Spleen (tissue), 11 donors: ENCODE measurements at regions not wholly inside any gene's neighbourhood (a gene's known extent, or its start where the extent isn't known, plus 50 kb on each side); places are given as distances from the start of the nearest gene placed in this dataset.

Source experiments
- DNase-seq: peaks from one replicate; pipeline ENCODE4 v3.0.0-alpha.2; 2020
- H3K27ac ChIP-seq, 8 donors: fragments of 200-600 bp; sonication (generic) in 7 of 8; 1 replicate in 4 of 8; 2 replicates in 4 of 8; pipeline versions ENCODE4 v1.5.0 to v1.8.0; 2016 to 2021; ENCODE audit warnings: inconsistent platforms in 4 of 8, mild to moderate bottlenecking in 4 of 8, moderate library complexity in 1 of 8
- H3K27me3 ChIP-seq, 7 donors: fragments of 200-600 bp; sonication (generic) in 6 of 7; replicated peaks in 1 of 7; 1 replicate in 4 of 7; 2 replicates in 3 of 7; pipeline versions ENCODE4 v1.5.0 to v1.8.0; 2016 to 2021; ENCODE audit warnings: inconsistent platforms in 3 of 7, mild to moderate bottlenecking in 1 of 7
- H3K36me3 ChIP-seq, 6 donors: fragments of 200-600 bp; sonication (generic) in 5 of 6; 1 replicate in 4 of 6; 2 replicates in 2 of 6; pipeline versions ENCODE4 v1.5.0 to v1.8.0; 2016 to 2021; ENCODE audit warnings: inconsistent platforms in 2 of 6
- H3K4me1 ChIP-seq, 6 donors: fragments of 200-600 bp; sonication (generic) in 5 of 6; 1 replicate in 3 of 6; 2 replicates in 3 of 6; pipeline versions ENCODE4 v1.5.0 to v1.8.0; 2016 to 2021; ENCODE audit warnings: inconsistent platforms in 3 of 6
- H3K4me3 ChIP-seq, 8 donors: fragments of 200-600 bp; sonication (generic) in 7 of 8; 1 replicate in 4 of 8; 2 replicates in 4 of 8; pipeline versions ENCODE4 v1.5.0 to v1.8.0; 2016 to 2021; ENCODE audit warnings: inconsistent platforms in 4 of 8, mild to moderate bottlenecking in 4 of 8, moderate library complexity in 2 of 8
- H3K9me3 ChIP-seq, 8 donors: fragments of 200-600 bp; sonication (generic) in 7 of 8; 1 replicate in 4 of 8; 2 replicates in 4 of 8; pipeline versions ENCODE4 v1.5.0 to v1.8.0; 2016 to 2021; ENCODE audit warnings: inconsistent platforms in 4 of 8
- POLR2A ChIP-seq, 3 donors: fragments of 450-650 bp; IDR thresholded peaks; one replicate each; pipeline ENCODE4 v1.5.1; 2017; ENCODE audit warnings: antibody characterized with exemption in 3 of 3, mild to moderate bottlenecking in 1 of 3
- POLR2AphosphoS5 ChIP-seq, 3 donors: sonication (generic); formaldehyde crosslinking; IDR thresholded peaks; one replicate each; pipeline ENCODE4 v1.5.1; 2017; ENCODE audit warnings: antibody characterized with exemption in 3 of 3
- WGBS, 5 donors: extraction: QIAGEN DNeasy Blood & Tissue Kit in 3 of 5; methylation state at CpG; one replicate each; pipeline versions ENCODE4 v1.1.5 to v1.1.7; 2013 to 2018; 5-methylcytosine and 5-hydroxymethylcytosine counted together
- intact Hi-C: fragments of 100-400 bp; cut with DNase I; formaldehyde crosslinking; loops from one replicate; pipeline ENCODE4 v1.15.0; 2023; ENCODE audit warnings: low total_unique reads
- TF ChIP-seq, protein P1 (sequence below), 11 experiments: fragments of 200-600 bp in 7 of 11; fragments of 450-650 bp in 4 of 11; sonication (generic) in 4 of 11; IDR thresholded peaks in 8 of 11; conservative IDR thresholded peaks in 3 of 11; 1 replicate in 7 of 11; 2 replicates in 4 of 11; pipeline versions ENCODE4 v1.4.0 to v1.8.0; 2016 to 2021; ENCODE audit warnings: antibody characterized with exemption in 11 of 11, inconsistent platforms in 4 of 11, mild to moderate bottlenecking in 1 of 11
- donor health status: healthy with polysubstance abuse.
- donor health status: DM: no; HTN: no; CAD: no; lungs with moderate emphysema.
- donor health status: DM: no; HTN: no; CAD: no.
- donor health status: Bipolar disorder and iron deficiency.
- donor health status: healthy.
- donor health status: DM: no; HTN: no; CAD: no.
- donor health status: DM: yes; HTN: yes; CAD: no.

DNA sequence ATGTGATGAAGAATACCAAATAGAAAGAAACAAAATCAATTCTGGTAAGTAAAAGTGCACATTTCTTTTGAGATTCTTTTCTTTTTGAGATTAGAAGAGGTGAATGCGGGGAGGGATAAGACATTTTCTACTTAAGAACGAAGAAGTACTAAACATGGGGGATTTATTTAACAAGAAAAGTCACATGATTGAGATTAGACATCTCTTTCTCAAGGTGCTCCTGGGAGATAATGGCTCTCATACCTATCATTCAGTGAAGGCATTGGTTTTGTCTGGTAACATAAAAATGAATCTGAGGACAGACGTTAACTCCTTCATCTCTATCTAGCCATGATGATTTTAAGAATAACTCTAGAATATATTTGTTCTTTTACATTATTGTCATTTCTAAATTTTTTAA lies 147.9 kb upstream of the SAMSN1 start:
- no peaks in the 10 kb centered on the region for H3K27me3 ChIP-seq
- H3K4me1 ChIP-seq = peaks cover 0 to 10% (median 0%) of the 10 kb centered on the region in 6 donors
- no peaks in the 10 kb centered on the region for H3K9me3 ChIP-seq
- 86 to 99% (median 96%) methylated on average over 3 of the region's 3 CpGs for WGBS, 5 donors
- no peaks in the 10 kb centered on the region for H3K36me3 ChIP-seq
- TF ChIP-seq, protein P1, sequence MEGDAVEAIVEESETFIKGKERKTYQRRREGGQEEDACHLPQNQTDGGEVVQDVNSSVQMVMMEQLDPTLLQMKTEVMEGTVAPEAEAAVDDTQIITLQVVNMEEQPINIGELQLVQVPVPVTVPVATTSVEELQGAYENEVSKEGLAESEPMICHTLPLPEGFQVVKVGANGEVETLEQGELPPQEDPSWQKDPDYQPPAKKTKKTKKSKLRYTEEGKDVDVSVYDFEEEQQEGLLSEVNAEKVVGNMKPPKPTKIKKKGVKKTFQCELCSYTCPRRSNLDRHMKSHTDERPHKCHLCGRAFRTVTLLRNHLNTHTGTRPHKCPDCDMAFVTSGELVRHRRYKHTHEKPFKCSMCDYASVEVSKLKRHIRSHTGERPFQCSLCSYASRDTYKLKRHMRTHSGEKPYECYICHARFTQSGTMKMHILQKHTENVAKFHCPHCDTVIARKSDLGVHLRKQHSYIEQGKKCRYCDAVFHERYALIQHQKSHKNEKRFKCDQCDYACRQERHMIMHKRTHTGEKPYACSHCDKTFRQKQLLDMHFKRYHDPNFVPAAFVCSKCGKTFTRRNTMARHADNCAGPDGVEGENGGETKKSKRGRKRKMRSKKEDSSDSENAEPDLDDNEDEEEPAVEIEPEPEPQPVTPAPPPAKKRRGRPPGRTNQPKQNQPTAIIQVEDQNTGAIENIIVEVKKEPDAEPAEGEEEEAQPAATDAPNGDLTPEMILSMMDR (IDR thresholded peaks at IDR 0.05 in 8 of 11, conservative IDR thresholded peaks at IDR 0.05 in 3 of 11) = no peak
- no peak for TF ChIP-seq POLR2A (IDR thresholded peaks at IDR 0.05)
- TF ChIP-seq POLR2AphosphoS5 (IDR thresholded peaks at IDR 0.05) = no peak
- intact Hi-C loops = no loop called here
- H3K27ac ChIP-seq = no peak overlapping the region
- H3K4me3 ChIP-seq = no peak overlapping the region
- DNase-seq = no peak

DNA sequence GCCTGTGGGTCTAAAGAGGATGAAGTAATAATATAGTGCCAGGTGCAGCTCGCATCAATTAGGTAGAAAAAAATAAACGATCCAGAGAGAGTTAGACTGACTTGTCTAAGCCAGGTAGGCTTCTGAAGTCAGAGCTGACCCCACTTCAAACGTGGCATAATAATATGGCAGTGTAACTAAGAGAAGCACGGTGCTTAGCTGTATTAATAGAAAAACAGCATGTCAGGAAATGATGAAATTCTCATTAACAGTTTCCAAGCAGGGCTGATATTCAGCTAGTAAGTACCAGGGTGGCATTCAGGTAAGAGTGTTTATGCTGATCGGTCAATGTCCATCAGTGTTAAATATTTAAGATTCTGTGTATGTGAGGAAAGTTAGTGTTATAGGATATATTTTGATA lies 145.8 kb upstream of the SAMSN1 start:
- Histone ChIP-seq H3K9me3 (no peaks in the 10 kb centered on the region), H3K4me1 (peaks cover 2 to 25% (median 11%) of the 10 kb centered on the region in 6 donors)
- DNase-seq = no peak

DNA sequence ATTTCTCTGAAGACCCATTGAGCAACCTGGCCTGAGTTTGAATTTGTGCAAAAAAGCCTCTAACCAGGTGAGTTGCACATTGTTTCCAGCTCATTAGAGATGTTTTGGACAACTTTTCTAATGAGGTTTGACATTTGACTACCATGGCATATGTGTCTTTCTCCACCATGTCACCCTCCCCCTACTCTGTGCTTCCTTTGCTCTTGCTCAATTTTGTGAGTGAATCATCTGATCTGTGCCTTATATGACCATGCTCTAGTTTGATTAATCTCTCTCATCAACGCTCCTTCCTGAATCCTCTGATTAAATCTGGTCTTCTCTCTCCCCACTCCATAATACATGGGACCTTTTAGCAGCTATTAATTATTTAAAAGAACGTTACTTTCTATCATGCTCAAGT lies 144.8 kb upstream of the SAMSN1 start:
- TF ChIP-seq POLR2AphosphoS5 (IDR thresholded peaks at IDR 0.05) = no peak
- no peak for TF ChIP-seq POLR2A (IDR thresholded peaks at IDR 0.05)
- TF ChIP-seq, protein P1 (IDR thresholded peaks at IDR 0.05 in 8 of 11, conservative IDR thresholded peaks at IDR 0.05 in 3 of 11) = no peak
- Histone ChIP-seq H3K27me3 (no peaks in the 10 kb centered on the region), H3K4me1 (peaks cover 12 to 36% (median 21%) of the 10 kb centered on the region in 6 donors), H3K4me3 (no peak overlapping the region), H3K9me3 (no peaks in the 10 kb centered on the region), H3K27ac (no peak overlapping the region), H3K36me3 (no peaks in the 10 kb centered on the region)
- no peak for DNase-seq
- intact Hi-C loops = no loop called here
- WGBS, 5 donors = 64 to 89% (median 77%) methylated on average over 2 of the region's 2 CpGs

More for the DNA sequence above, 145.8 kb upstream of the SAMSN1 start:
- Histone ChIP-seq H3K36me3 (no peaks in the 10 kb centered on the region), H3K27ac (no peak overlapping the region), H3K4me3 (no peak overlapping the region), H3K27me3 (no peaks in the 10 kb centered on the region)
- TF ChIP-seq, protein P1 (IDR thresholded peaks at IDR 0.05 in 8 of 11, conservative IDR thresholded peaks at IDR 0.05 in 3 of 11) = no peak
- no peak for TF ChIP-seq POLR2AphosphoS5 (IDR thresholded peaks at IDR 0.05)
- no peak for TF ChIP-seq POLR2A (IDR thresholded peaks at IDR 0.05)
- intact Hi-C loops = no loop called here
- 57 to 65% (median 63%) methylated on average over 5 of the region's 5 CpGs for WGBS, 5 donors

DNA sequence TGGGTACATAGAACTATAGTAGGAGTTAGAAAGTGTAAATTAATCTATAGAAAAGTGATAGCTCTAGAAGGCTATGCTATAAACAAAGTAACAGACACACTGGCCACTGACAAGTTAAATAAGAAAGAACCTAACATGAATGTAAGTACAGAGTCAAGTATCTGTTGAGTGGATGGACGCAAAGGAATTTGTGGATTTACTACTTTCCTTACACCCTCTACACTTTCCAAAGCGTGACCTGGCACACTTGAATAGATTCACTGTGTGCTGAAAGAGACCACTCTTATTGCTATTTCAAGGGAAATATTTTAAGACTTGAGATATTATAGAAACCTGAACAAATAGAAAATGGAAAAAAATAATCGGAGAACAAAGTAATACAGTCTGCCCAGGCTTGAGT lies 142.8 kb upstream of the SAMSN1 start:
- no peaks in the 10 kb centered on the region for H3K27me3 ChIP-seq
- no peak overlapping the region for H3K4me3 ChIP-seq
- intact Hi-C loops = no loop called here
- H3K36me3 ChIP-seq = no peaks in the 10 kb centered on the region
- H3K9me3 ChIP-seq = no peaks in the 10 kb centered on the region
- 93 to 96% (median 95%) methylated on average over 3 of the region's 3 CpGs for WGBS, 5 donors
- DNase-seq = no peak
- H3K27ac ChIP-seq = no peak overlapping the region
- TF ChIP-seq POLR2AphosphoS5 (IDR thresholded peaks at IDR 0.05) (no peak), POLR2A (IDR thresholded peaks at IDR 0.05) (no peak)
- TF ChIP-seq, protein P1 (IDR thresholded peaks at IDR 0.05 in 8 of 11, conservative IDR thresholded peaks at IDR 0.05 in 3 of 11) = no peak
- peaks cover 15 to 55% (median 38%) of the 10 kb centered on the region in 6 donors for H3K4me1 ChIP-seq
